ENCODE measurements at regions not wholly inside any gene's neighbourhood (a gene's known extent, or its start where the extent isn't known, plus 50 kb on each side); places are given as distances from the start of the nearest gene placed in this dataset.

DNA sequence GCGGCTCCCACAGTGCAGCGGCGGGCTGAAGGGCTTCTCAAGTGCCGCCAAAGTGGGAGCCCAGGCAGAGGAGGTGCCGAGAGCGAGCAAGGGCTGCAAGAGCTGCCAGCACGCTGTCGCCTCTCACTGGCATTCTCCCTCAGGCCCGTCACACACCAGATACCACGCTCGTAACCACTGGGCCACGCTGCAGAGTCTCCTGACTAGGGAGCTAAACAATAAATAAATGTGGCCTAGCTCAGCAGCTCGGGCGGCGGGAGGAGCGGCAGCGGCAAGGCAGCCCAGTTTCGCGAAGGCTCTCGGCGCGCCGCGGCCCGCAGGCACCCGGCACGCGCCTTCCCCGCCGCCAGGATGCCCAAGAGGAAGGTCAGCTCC is 55.9 kb upstream of the FAM174B start:
- ChIA-PET POLR2A (no interaction called here), CTCF (interaction anchor here (0.9 kb wide), 1 partner anchor 14 kb away, joined by 3 read pairs; no protein-coding TSS in a partner anchor)
- H3K4me3 Mint-ChIP-seq, result no peak overlapping the region
- no peak overlapping the region for H3K27ac Mint-ChIP-seq
- no peaks in the 10 kb centered on the region for H3K36me3 Mint-ChIP-seq (ENCODE audit: low read depth)
- intact Hi-C loops (cut with micrococcal nuclease), result loop anchor here (10.0 kb wide), 1 partner anchor 617 kb away; no protein-coding TSS in a partner anchor
- TF ChIP-seq, protein P1, sequence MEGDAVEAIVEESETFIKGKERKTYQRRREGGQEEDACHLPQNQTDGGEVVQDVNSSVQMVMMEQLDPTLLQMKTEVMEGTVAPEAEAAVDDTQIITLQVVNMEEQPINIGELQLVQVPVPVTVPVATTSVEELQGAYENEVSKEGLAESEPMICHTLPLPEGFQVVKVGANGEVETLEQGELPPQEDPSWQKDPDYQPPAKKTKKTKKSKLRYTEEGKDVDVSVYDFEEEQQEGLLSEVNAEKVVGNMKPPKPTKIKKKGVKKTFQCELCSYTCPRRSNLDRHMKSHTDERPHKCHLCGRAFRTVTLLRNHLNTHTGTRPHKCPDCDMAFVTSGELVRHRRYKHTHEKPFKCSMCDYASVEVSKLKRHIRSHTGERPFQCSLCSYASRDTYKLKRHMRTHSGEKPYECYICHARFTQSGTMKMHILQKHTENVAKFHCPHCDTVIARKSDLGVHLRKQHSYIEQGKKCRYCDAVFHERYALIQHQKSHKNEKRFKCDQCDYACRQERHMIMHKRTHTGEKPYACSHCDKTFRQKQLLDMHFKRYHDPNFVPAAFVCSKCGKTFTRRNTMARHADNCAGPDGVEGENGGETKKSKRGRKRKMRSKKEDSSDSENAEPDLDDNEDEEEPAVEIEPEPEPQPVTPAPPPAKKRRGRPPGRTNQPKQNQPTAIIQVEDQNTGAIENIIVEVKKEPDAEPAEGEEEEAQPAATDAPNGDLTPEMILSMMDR (IDR thresholded peaks at IDR 0.05), result no peak
- H3K27me3 Mint-ChIP-seq, result peaks cover 7% of the 10 kb centered on the region
- ATAC-seq (no peak), DNase-seq (no peak)
- H3K9me3 Mint-ChIP-seq, result no peaks in the 10 kb centered on the region
- peaks cover 5% of the 10 kb centered on the region for H3K4me1 Mint-ChIP-seq (ENCODE audit: low read depth)

DNA sequence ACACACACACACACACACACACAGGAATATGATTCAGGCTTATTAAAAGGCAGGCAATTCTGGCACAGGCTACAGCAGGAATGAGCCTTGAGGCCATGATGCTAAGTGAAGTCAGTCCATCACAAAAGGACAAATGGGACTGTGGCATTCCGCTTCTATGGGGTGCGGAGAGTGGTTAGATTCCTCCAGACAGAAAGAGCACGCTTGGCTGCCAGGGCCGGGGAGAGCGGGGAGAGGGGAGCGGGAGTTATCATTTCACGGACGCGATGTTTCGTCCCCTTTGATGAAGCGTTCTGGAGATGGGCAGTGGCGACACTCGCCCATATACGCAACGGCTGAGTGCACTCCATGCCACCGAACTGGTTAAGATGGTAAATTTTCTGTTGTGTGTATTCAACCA is 58.5 kb upstream of the FAM174B start:
- no peaks in the 10 kb centered on the region for H3K36me3 Mint-ChIP-seq (ENCODE audit: low read depth)
- H3K27me3 Mint-ChIP-seq, result peaks cover 14% of the 10 kb centered on the region
- H3K4me3 Mint-ChIP-seq, result peak overlapping the region; percentile 55
- peak; percentile 4 for DNase-seq
- peak; percentile 14 for ATAC-seq
- POLR2A ChIA-PET, result no interaction called here
- TF ChIP-seq, protein P1 (IDR thresholded peaks at IDR 0.05), result no peak
- CTCF ChIA-PET, result interaction anchor here (0.6 to 3.7 kb wide), 36 partner anchors 8 to 631 kb away, joined by 3 to 35 read pairs (median 3); partner anchors contain the start of gene FAM174B
- peaks cover 5% of the 10 kb centered on the region for H3K4me1 Mint-ChIP-seq (ENCODE audit: low read depth)
- no peak overlapping the region for H3K27ac Mint-ChIP-seq
- intact Hi-C loops (cut with micrococcal nuclease), result loop anchor here (10.0 kb wide), 1 partner anchor 619 kb away; no protein-coding TSS in a partner anchor
- H3K9me3 Mint-ChIP-seq, result no peaks in the 10 kb centered on the region

DNA sequence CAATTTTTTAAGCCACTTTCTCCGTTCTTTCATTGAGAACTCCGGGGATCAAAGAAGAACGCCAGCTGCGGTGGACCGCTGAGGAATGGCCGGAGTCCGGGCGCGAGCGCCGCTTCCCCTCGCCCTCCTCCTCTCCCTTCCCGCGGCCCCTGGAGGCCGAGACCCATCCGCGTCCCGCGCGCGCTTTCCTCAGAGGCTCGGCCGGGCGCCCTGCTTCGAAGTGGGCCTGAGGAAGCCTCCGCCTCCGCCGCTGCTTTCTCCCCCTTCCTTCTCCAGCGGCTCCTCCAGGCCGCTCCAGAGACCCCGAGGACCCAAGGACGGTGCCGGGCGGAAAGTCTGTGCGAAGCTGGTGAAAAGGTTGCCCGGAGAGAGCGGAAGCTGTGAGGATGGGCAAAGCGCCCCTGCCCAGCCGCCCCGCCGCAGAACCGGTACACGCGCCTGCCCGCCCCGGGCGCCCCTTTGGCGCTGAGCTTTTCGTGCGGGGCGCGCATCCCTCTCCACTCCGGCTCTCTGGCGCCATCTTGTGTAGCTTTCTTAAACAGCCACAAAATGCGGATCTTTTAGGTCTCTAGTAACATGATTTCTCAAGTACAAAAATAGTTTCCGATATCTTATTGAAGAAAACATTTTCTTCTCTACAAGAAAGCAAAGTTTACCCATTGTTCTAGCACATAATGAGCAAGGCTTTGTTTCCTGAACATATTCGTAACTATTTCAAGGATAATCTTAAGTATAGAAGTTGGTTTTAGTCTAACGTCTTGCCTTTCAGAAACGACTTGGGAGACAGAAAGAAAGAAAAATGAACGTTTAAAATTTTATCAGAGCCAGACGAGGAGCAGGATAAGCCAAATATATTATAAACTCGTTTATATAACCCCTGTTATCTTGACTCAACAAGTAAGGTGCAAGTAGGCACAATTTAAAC is 59.2 kb upstream of the FAM174B start:
- H3K36me3 Mint-ChIP-seq (ENCODE audit: low read depth), result no peaks in the 10 kb centered on the region
- no peaks in the 10 kb centered on the region for H3K9me3 Mint-ChIP-seq
- ChIA-PET CTCF (interaction anchor here (0.6 to 3.7 kb wide), 39 partner anchors 9 to 632 kb away, joined by 3 to 35 read pairs (median 3); partner anchors contain the start of gene FAM174B), POLR2A (no interaction called here)
- H3K4me3 Mint-ChIP-seq, result peak overlapping the region; percentile 55
- ATAC-seq, result peak; percentile 92
- TF ChIP-seq, protein P1 (IDR thresholded peaks at IDR 0.05), result peak; percentile 98
- no peak overlapping the region for H3K27ac Mint-ChIP-seq
- peak; percentile 83 for DNase-seq
- peaks cover 15% of the 10 kb centered on the region for H3K27me3 Mint-ChIP-seq
- intact Hi-C loops (cut with micrococcal nuclease), result loop anchor here (5.0 to 10.0 kb wide), 3 partner anchors 102 to 620 kb away; no protein-coding TSS in a partner anchor
- peaks cover 5% of the 10 kb centered on the region for H3K4me1 Mint-ChIP-seq (ENCODE audit: low read depth)

DNA sequence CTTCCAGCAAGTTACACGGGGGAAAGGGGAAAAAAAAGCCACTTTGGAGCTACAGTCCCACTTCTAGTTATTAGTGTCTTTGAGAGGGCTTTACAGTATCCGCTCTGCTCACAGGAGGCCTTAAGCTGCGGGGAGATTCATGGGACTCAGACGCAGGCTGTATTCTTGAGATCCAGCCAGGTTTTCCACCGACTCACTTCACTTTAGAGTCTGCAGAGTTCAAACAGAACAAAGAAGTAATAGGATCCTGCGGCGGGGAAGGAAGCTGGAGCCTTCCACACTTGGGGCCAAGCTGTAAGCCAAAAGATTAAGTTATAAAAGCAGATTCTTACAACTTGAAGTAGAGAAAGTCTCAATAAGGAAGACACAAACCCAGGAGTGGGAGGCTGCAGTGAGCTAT is 60.2 kb upstream of the FAM174B start:
- H3K27ac Mint-ChIP-seq, result no peak overlapping the region
- intact Hi-C loops (cut with micrococcal nuclease), result loop anchor here (5.0 to 10.0 kb wide), 3 partner anchors 103 to 621 kb away; no protein-coding TSS in a partner anchor
- peaks cover 5% of the 10 kb centered on the region for H3K4me1 Mint-ChIP-seq (ENCODE audit: low read depth)
- H3K27me3 Mint-ChIP-seq, result peaks cover 16% of the 10 kb centered on the region
- no peak overlapping the region for H3K4me3 Mint-ChIP-seq
- ChIA-PET POLR2A (interaction anchor here (0.6 kb wide), 1 partner anchor 111 kb away, joined by 3 read pairs; no protein-coding TSS in a partner anchor), CTCF (interaction anchor here (0.7 to 3.7 kb wide), 5 partner anchors 11 to 195 kb away, joined by 3 to 35 read pairs (median 5); no protein-coding TSS in a partner anchor)
- DNase-seq (no peak), ATAC-seq (no peak)
- no peaks in the 10 kb centered on the region for H3K36me3 Mint-ChIP-seq (ENCODE audit: low read depth)
- no peaks in the 10 kb centered on the region for H3K9me3 Mint-ChIP-seq
- TF ChIP-seq, protein P1 (IDR thresholded peaks at IDR 0.05), result no peak
